ENCODE measurements at regions not wholly inside any gene's neighbourhood (a gene's known extent, or its start where the extent isn't known, plus 50 kb on each side); places are given as distances from the start of the nearest gene placed in this dataset.
"Not testable (repeated sequence)": the region's sequence is repeated elsewhere in the genome, so short reads cannot be mapped to it uniquely, and the experiment has no call there.

- DNase-seq, result no peak
Measured at GRCh38 chr13:99078017-99078771, 100.3 kb upstream of the DOCK9 start.

- DNase-seq, result no peak
Measured at GRCh38 chr13:99080131-99080530, 102.3 kb upstream of the DOCK9 start.

- no peak for DNase-seq
Measured at GRCh38 chr13:99083981-99084380, 106.1 kb upstream of the DOCK9 start.

GRCh38 chr13:99085139-99085807, 107.4 kb upstream of the DOCK9 start:
- DNase-seq, result no peak

- no peak for DNase-seq
Measured at GRCh38 chr13:99085808-99086266, 108.0 kb upstream of the DOCK9 start.

- DNase-seq, result peak; percentile 37
Measured at GRCh38 chr13:99086267-99087097, 108.6 kb upstream of the DOCK9 start.

GRCh38 chr13:99087098-99087953, 109.5 kb upstream of the DOCK9 start:
- peak; percentile 87 for DNase-seq

- peak; percentile 21 for DNase-seq
Measured at GRCh38 chr13:99087954-99088491, 110.2 kb upstream of the DOCK9 start.

- DNase-seq, result no peak
Measured at GRCh38 chr13:99093997-99094396, 106.7 kb upstream of the UBAC2 start.

- not testable (repeated sequence) for DNase-seq
Measured at GRCh38 chr13:99101831-99102230, 98.8 kb upstream of the UBAC2 start.

GRCh38 chr13:99103536-99103935, 97.1 kb upstream of the UBAC2 start:
- DNase-seq, result peak; percentile 82

GRCh38 chr13:99104396-99104795, 96.3 kb upstream of the UBAC2 start:
- DNase-seq, result no peak

- no peak for DNase-seq
Measured at GRCh38 chr13:99105160-99105559, 95.5 kb upstream of the UBAC2 start.

GRCh38 chr13:99113351-99113750, 87.3 kb upstream of the UBAC2 start:
- no peak for DNase-seq

GRCh38 chr13:99118179-99118578, 82.5 kb upstream of the UBAC2 start:
- DNase-seq, result no peak

- no peak for DNase-seq
Measured at GRCh38 chr13:99119656-99120055, 81.0 kb upstream of the UBAC2 start.

GRCh38 chr13:99120751-99121150, 79.9 kb upstream of the UBAC2 start:
- no peak for DNase-seq

- no peak for DNase-seq
Measured at GRCh38 chr13:99122171-99122570, 78.5 kb upstream of the UBAC2 start.

GRCh38 chr13:99123101-99124045, 77.3 kb upstream of the UBAC2 start:
- DNase-seq, result no peak

GRCh38 chr13:99124046-99124400, 76.6 kb upstream of the UBAC2 start:
- DNase-seq, result no peak

GRCh38 chr13:99124794-99125316, 75.8 kb upstream of the UBAC2 start:
- no peak for DNase-seq
